CD4-positive, alpha-beta T cell treated with Interleukin-4 for 1 hour (primary cell): ENCODE measurements at regions not wholly inside any gene's neighbourhood (a gene's known extent, or its start where the extent isn't known, plus 50 kb on each side); places are given as distances from the start of the nearest gene placed in this dataset.
A peak's percentile ranks its signal among the peaks of the same experiment; 100 is the strongest.

Experiments used
- DNase-seq, 2 donors: peaks; one replicate each; pipeline ENCODE4 v3.0.0-alpha.2; 2020 to 2022

GRCh38 chrX:15191830-15192229 lies 78.1 kb downstream of the ASB9 start:
- no peak for DNase-seq

GRCh38 chrX:15188039-15188438 lies 81.8 kb downstream of the ASB9 start:
- DNase-seq, result no peak

GRCh38 chrX:15177316-15177715 lies 92.6 kb downstream of the ASB9 start:
- DNase-seq, result no peak

- DNase-seq, result no peak
Measured at GRCh38 chrX:15173411-15173810, 96.5 kb downstream of the ASB9 start.

GRCh38 chrX:15170927-15171326 lies 99.0 kb downstream of the ASB9 start:
- DNase-seq, result no peak

GRCh38 chrX:15167826-15168225 lies 102.1 kb downstream of the ASB9 start:
- no peak for DNase-seq

GRCh38 chrX:15165832-15166231 lies 104.1 kb downstream of the ASB9 start:
- DNase-seq, result no peak

GRCh38 chrX:15163131-15163530 lies 106.8 kb downstream of the ASB9 start:
- no peak for DNase-seq

GRCh38 chrX:15160558-15161095 lies 109.3 kb downstream of the ASB9 start:
- no peak for DNase-seq

- peak in 1 of 2 donors; percentile 53 for DNase-seq
Measured at GRCh38 chrX:15158736-15159406, 111.0 kb downstream of the ASB9 start.

- no peak for DNase-seq
Measured at GRCh38 chrX:15158350-15158735, 111.5 kb downstream of the ASB9 start.

GRCh38 chrX:15157624-15158023 lies 112.3 kb downstream of the ASB9 start:
- no peak for DNase-seq

GRCh38 chrX:15151267-15152186 lies 118.4 kb downstream of the ASB9 start:
- DNase-seq, result peak in 1 of 2 donors; percentile 49

GRCh38 chrX:15150586-15150985 lies 119.3 kb downstream of the ASB9 start:
- DNase-seq, result no peak

GRCh38 chrX:15146515-15146914 lies 123.4 kb downstream of the ASB9 start:
- no peak for DNase-seq

GRCh38 chrX:15143825-15144121 lies 126.1 kb downstream of the ASB9 start:
- DNase-seq, result no peak

GRCh38 chrX:15143050-15143824 lies 126.6 kb downstream of the ASB9 start:
- DNase-seq, result peak; percentile 34 to 58

GRCh38 chrX:15142084-15142715 lies 127.7 kb downstream of the ASB9 start:
- peak in 1 of 2 donors; percentile 19 for DNase-seq

GRCh38 chrX:15136795-15137194 lies 133.1 kb downstream of the ASB9 start:
- DNase-seq, result no peak

GRCh38 chrX:15129412-15129811 lies 140.5 kb downstream of the ASB9 start:
- DNase-seq, result no peak

- no peak for DNase-seq
Measured at GRCh38 chrX:15128861-15129260, 141.0 kb downstream of the ASB9 start.

GRCh38 chrX:15127010-15127409 lies 142.9 kb downstream of the ASB9 start:
- no peak for DNase-seq

- DNase-seq, result no peak
Measured at GRCh38 chrX:15116900-15117299, 153.0 kb downstream of the ASB9 start.
